ENCODE measurements at regions not wholly inside any gene's neighbourhood (a gene's known extent, or its start where the extent isn't known, plus 50 kb on each side); places are given as distances from the start of the nearest gene placed in this dataset.
"Not testable (repeated sequence)": the region's sequence is repeated elsewhere in the genome, so short reads cannot be mapped to it uniquely, and the experiment has no call there.

DNA sequence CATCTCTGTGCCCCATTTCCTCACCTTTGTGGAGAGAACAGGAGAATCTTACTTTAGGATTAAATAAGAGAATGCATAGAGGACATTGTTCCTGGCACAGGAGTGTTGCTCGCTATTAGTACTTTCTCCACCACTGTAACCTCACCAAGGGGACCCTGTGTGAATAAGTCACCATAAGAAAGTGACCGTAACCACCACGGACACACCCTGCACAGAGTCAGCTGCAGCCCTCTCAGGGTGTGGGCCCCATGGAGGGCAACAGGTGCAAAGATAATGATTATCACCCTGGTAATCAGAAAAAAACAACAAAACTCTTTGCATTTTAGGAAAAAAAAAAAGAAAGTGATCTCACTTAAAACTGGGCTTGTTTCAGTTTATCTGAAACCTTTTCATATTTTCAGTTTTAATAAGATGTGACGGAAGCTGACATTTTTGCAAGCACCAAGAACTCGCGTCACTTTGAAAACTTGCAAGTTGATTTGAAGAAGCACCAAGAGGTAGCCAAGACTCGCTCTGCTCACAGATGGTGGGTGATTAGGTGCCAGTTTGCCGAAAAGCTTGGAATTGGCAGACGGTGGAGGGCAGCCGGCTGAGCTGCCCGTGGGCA lies 87.0 kb upstream of the VRK1 start:
- no peak overlapping the region for H3K4me2 ChIP-seq (ENCODE audit: extremely low read depth, insufficient read depth, low read length)
- H3K27me3 ChIP-seq (ENCODE audit: control insufficient read depth, insufficient read depth, low read length): no peaks in the 10 kb centered on the region
- no peaks in the 10 kb centered on the region for H4K20me1 ChIP-seq (ENCODE audit: control insufficient read depth, extremely low read depth, insufficient read depth, low read length)
- no peak overlapping the region for H3K9ac ChIP-seq (ENCODE audit: insufficient read depth, low read length)
- no peak for DNase-seq (ENCODE audit: low read depth in 2 of 2)
- no peak overlapping the region for H3K4me3 ChIP-seq (replicated peaks in 1 of 4; ENCODE audit: control extremely low read depth in 1 of 4, insufficient read depth in 1 of 4, low read depth in 3 of 4, low read length in 4 of 4)
- no peaks in the 10 kb centered on the region for H3K9me3 ChIP-seq (ENCODE audit: control insufficient read depth, insufficient read depth, low read depth, low read length)
- no peaks in the 10 kb centered on the region for H3K36me3 ChIP-seq (ENCODE audit: control insufficient read depth, insufficient read depth, low read length)
- H2AFZ ChIP-seq (ENCODE audit: low read length): no peak overlapping the region
- H3K27ac ChIP-seq (ENCODE audit: insufficient read depth, low read length): no peak overlapping the region
- H3K4me1 ChIP-seq (ENCODE audit: control insufficient read depth, extremely low read depth, insufficient read depth, low read length): no peaks in the 10 kb centered on the region
- no peaks in the 10 kb centered on the region for H3K79me2 ChIP-seq (ENCODE audit: control insufficient read depth, insufficient read depth, low read length)
- TF ChIP-seq, protein P1, sequence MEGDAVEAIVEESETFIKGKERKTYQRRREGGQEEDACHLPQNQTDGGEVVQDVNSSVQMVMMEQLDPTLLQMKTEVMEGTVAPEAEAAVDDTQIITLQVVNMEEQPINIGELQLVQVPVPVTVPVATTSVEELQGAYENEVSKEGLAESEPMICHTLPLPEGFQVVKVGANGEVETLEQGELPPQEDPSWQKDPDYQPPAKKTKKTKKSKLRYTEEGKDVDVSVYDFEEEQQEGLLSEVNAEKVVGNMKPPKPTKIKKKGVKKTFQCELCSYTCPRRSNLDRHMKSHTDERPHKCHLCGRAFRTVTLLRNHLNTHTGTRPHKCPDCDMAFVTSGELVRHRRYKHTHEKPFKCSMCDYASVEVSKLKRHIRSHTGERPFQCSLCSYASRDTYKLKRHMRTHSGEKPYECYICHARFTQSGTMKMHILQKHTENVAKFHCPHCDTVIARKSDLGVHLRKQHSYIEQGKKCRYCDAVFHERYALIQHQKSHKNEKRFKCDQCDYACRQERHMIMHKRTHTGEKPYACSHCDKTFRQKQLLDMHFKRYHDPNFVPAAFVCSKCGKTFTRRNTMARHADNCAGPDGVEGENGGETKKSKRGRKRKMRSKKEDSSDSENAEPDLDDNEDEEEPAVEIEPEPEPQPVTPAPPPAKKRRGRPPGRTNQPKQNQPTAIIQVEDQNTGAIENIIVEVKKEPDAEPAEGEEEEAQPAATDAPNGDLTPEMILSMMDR (conservative IDR thresholded peaks at IDR 0.05 in 1 of 2, IDR thresholded peaks at IDR 0.05 in 1 of 2; ENCODE audit: low read depth in 1 of 2, low read length in 2 of 2): no peak
- no peak for TF ChIP-seq EZH2 (IDR thresholded peaks at IDR 0.05; ENCODE audit: low read length, missing control alignments)

DNA sequence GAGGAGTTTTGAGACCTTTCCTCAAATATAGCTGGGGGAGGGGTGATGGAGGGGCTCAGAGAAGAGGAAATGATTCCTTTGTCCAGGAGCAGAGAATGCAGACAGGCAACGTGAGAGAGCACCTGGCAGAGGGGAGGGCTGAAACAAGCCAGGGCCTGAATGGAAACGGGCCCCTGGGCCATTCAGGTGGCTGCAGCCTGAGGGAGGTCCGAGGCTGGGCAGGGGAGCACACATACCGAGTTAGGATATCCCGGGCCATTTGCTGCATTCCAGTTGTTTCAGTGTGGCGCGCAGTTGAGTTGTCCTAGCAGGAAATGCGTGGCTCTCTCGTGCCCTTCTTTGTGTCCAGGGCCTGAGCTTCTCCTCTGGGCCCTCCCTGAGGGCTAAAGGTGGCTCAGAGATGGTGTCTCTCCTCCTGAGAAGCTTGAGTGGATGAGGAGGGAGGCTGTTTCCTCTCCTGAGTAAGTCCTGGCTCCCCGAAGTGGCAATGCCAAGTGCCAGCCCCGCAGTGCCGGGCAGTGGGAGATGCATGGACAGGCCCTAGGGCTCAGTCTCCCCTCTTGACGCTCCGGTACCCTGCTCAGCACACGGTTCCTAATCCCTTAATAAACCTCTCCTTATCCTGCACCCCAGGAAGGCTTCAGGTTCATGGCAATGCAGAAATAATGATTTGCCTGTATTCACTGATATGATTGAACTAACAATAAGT lies 85.5 kb upstream of the VRK1 start:
- Histone ChIP-seq H3K9me3 (ENCODE audit: control insufficient read depth, insufficient read depth, low read depth, low read length) (no peaks in the 10 kb centered on the region), H2AFZ (ENCODE audit: low read length) (no peak overlapping the region), H3K36me3 (ENCODE audit: control insufficient read depth, insufficient read depth, low read length) (no peaks in the 10 kb centered on the region), H3K27me3 (ENCODE audit: control insufficient read depth, insufficient read depth, low read length) (no peaks in the 10 kb centered on the region), H4K20me1 (ENCODE audit: control insufficient read depth, extremely low read depth, insufficient read depth, low read length) (no peaks in the 10 kb centered on the region), H3K79me2 (ENCODE audit: control insufficient read depth, insufficient read depth, low read length) (no peaks in the 10 kb centered on the region), H3K9ac (ENCODE audit: insufficient read depth, low read length) (no peak overlapping the region), H3K4me3 (replicated peaks in 1 of 4; ENCODE audit: control extremely low read depth in 1 of 4, insufficient read depth in 1 of 4, low read depth in 3 of 4, low read length in 4 of 4) (no peak overlapping the region), H3K27ac (ENCODE audit: insufficient read depth, low read length) (no peak overlapping the region), H3K4me2 (ENCODE audit: extremely low read depth, insufficient read depth, low read length) (no peak overlapping the region), H3K4me1 (ENCODE audit: control insufficient read depth, extremely low read depth, insufficient read depth, low read length) (no peaks in the 10 kb centered on the region)
- TF ChIP-seq, protein P1 (conservative IDR thresholded peaks at IDR 0.05 in 1 of 2, IDR thresholded peaks at IDR 0.05 in 1 of 2; ENCODE audit: low read depth in 1 of 2, low read length in 2 of 2): no peak
- no peak for TF ChIP-seq EZH2 (IDR thresholded peaks at IDR 0.05; ENCODE audit: low read length, missing control alignments)
- no peak for DNase-seq (ENCODE audit: low read depth in 2 of 2)

DNA sequence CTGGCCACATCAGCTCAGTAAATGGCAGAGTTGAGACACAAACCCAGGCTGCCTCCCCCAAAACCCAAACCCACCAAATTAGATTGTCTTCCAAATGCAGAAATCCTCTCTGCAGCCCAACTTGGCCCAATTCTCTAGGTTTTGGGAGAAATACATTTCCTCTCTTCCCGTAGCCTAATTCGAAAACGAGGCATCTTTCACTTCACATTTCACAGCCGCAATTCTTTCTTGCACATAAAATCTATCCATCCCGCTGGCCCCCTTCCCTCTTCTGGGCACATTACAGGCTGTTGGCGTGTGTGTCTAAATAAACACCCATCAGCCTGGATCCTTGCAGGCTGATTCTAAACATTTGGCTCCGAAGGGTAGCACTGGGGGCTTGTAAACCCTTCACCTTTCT lies 83.8 kb upstream of the VRK1 start:
- Histone ChIP-seq H3K4me2 (ENCODE audit: extremely low read depth, insufficient read depth, low read length) (no peak overlapping the region), H3K4me3 (replicated peaks in 1 of 4; ENCODE audit: control extremely low read depth in 1 of 4, insufficient read depth in 1 of 4, low read depth in 3 of 4, low read length in 4 of 4) (no peak overlapping the region)
- DNase-seq (ENCODE audit: low read depth in 2 of 2): no peak

DNA sequence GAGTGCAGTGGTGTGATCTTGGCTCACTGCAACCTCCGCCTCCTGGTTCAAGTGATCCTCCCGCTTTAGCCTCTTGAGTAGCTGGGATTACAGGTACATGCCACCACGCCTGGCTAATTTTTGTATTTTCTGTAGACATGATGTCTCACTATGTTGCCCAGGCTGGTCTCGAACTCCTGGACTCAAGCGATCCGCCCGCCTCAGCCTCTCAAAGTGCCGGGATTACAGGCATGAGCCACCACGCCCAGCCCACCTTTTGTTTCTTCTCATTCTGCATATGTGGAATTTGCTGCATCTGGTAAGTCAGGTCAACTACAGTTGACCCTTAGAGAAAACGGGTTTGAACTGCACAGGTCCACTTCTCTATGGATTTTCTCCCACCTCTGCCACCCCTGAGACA lies 82.6 kb upstream of the VRK1 start:
- not testable (repeated sequence) for H4K20me1 ChIP-seq (ENCODE audit: control insufficient read depth, extremely low read depth, insufficient read depth, low read length); H3K27ac ChIP-seq (ENCODE audit: insufficient read depth, low read length); H3K27me3 ChIP-seq (ENCODE audit: control insufficient read depth, insufficient read depth, low read length); H3K36me3 ChIP-seq (ENCODE audit: control insufficient read depth, insufficient read depth, low read length); H3K4me1 ChIP-seq (ENCODE audit: control insufficient read depth, extremely low read depth, insufficient read depth, low read length); H3K9ac ChIP-seq (ENCODE audit: insufficient read depth, low read length); H2AFZ ChIP-seq (ENCODE audit: low read length); H3K4me3 ChIP-seq (replicated peaks in 1 of 4; ENCODE audit: control extremely low read depth in 1 of 4, insufficient read depth in 1 of 4, low read depth in 3 of 4, low read length in 4 of 4); H3K4me2 ChIP-seq (ENCODE audit: extremely low read depth, insufficient read depth, low read length); DNase-seq (ENCODE audit: low read depth in 2 of 2); H3K79me2 ChIP-seq (ENCODE audit: control insufficient read depth, insufficient read depth, low read length); H3K9me3 ChIP-seq (ENCODE audit: control insufficient read depth, insufficient read depth, low read depth, low read length)

More for the DNA sequence above, 83.8 kb upstream of the VRK1 start:
- no peak overlapping the region for H2AFZ ChIP-seq (ENCODE audit: low read length)
- H3K9me3 ChIP-seq (ENCODE audit: control insufficient read depth, insufficient read depth, low read depth, low read length): no peaks in the 10 kb centered on the region
- H4K20me1 ChIP-seq (ENCODE audit: control insufficient read depth, extremely low read depth, insufficient read depth, low read length): no peaks in the 10 kb centered on the region
- H3K36me3 ChIP-seq (ENCODE audit: control insufficient read depth, insufficient read depth, low read length): no peaks in the 10 kb centered on the region
- TF ChIP-seq, protein P1 (conservative IDR thresholded peaks at IDR 0.05 in 1 of 2, IDR thresholded peaks at IDR 0.05 in 1 of 2; ENCODE audit: low read depth in 1 of 2, low read length in 2 of 2): no peak
- no peak for TF ChIP-seq EZH2 (IDR thresholded peaks at IDR 0.05; ENCODE audit: low read length, missing control alignments)
- H3K79me2 ChIP-seq (ENCODE audit: control insufficient read depth, insufficient read depth, low read length): no peaks in the 10 kb centered on the region
- H3K27me3 ChIP-seq (ENCODE audit: control insufficient read depth, insufficient read depth, low read length): no peaks in the 10 kb centered on the region
- no peaks in the 10 kb centered on the region for H3K4me1 ChIP-seq (ENCODE audit: control insufficient read depth, extremely low read depth, insufficient read depth, low read length)
- no peak overlapping the region for H3K9ac ChIP-seq (ENCODE audit: insufficient read depth, low read length)
- H3K27ac ChIP-seq (ENCODE audit: insufficient read depth, low read length): no peak overlapping the region

All from fibroblast of lung (primary cell).